Liver (tissue), 3 donors: ENCODE measurements at regions not wholly inside any gene's neighbourhood (a gene's known extent, or its start where the extent isn't known, plus 50 kb on each side); places are given as distances from the start of the nearest gene placed in this dataset.

ENCODE experiments used
- CTCF ChIP-seq: fragments of 150-350 bp; IDR thresholded peaks from 2 replicates; pipeline ENCODE4 v1.5.1; 2017; ENCODE audit warnings: improper control_type of control experiment, low read depth, low read length; ENCODE audit not compliant: missing input control
- FOXA1 ChIP-seq: IDR thresholded peaks from 2 replicates; pipeline ENCODE4 v1.6.1; 2016; ENCODE audit warnings: antibody characterized with exemption
- RAD21 ChIP-seq, 2 donors: IDR thresholded peaks; 2 replicates each; pipeline ENCODE4 v1.6.1; 2016; ENCODE audit warnings: antibody characterized with exemption in 2 of 2, mild to moderate bottlenecking in 2 of 2
- RXRA ChIP-seq, 2 donors: IDR thresholded peaks; 2 replicates each; pipeline ENCODE4 v1.6.1; 2017 to 2018; ENCODE audit warnings: antibody characterized with exemption in 2 of 2, mild to moderate bottlenecking in 1 of 2
- SP1 ChIP-seq: IDR thresholded peaks from 2 replicates; pipeline ENCODE4 v1.6.1; 2018; ENCODE audit warnings: antibody characterized with exemption, mild to moderate bottlenecking
- TAF1 ChIP-seq: conservative IDR thresholded peaks from 2 replicates; pipeline ENCODE4 v1.6.1; 2016; ENCODE audit warnings: antibody characterized with exemption, mild to moderate bottlenecking
- YY1 ChIP-seq: IDR thresholded peaks from 2 replicates; pipeline ENCODE4 v1.6.1; 2016; ENCODE audit warnings: antibody characterized with exemption, mild to moderate bottlenecking
- TF ChIP-seq, protein P1 (sequence below): IDR thresholded peaks from 2 replicates; pipeline ENCODE4 v1.6.1; 2016; ENCODE audit warnings: antibody characterized with exemption
- donor health status: healthy.
- donor health status: healthy.

DNA sequence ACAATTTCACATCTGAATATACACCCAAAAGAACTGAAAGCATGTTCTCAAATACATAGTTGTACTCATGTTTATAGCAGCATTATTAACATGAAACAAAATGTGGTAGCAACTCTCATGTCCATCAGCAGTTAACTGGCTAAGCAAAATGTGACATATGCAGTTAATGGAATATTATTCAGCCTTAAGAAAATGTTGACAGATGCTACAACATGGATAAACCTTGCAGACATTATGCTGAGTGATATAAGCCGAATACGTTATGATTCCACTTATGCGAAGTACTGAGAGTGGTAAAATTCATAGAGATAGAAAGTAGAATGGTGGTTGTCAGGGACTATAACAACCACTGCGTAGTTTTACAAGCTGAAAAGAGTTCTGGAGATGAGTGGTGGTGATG, 1469.0 kb upstream of the ACO1 start:
- TF ChIP-seq CTCF (no peak), SP1 (no peak), TAF1 (no peak), RAD21 (IDR thresholded peaks at IDR 0.05) (no peak), FOXA1 (no peak), YY1 (no peak), RXRA (IDR thresholded peaks at IDR 0.05) (no peak)
- TF ChIP-seq, protein P1, sequence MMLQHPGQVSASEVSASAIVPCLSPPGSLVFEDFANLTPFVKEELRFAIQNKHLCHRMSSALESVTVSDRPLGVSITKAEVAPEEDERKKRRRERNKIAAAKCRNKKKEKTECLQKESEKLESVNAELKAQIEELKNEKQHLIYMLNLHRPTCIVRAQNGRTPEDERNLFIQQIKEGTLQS, result no peak
